GM18909 (cell line): ENCODE measurements at regions not wholly inside any gene's neighbourhood (a gene's known extent, or its start where the extent isn't known, plus 50 kb on each side); places are given as distances from the start of the nearest gene placed in this dataset.
"Not testable (repeated sequence)": the region's sequence is repeated elsewhere in the genome, so short reads cannot be mapped to it uniquely, and the experiment has no call there.

Experiments
- ATAC-seq: cut with Tn5 transposase; IDR thresholded peaks from one replicate; pipeline ENCODE4 v1.9.1; 2021; ENCODE audit warnings: mild to moderate bottlenecking; ENCODE audit not compliant: unreplicated experiment, poor library complexity

- no peak for ATAC-seq
Observed at GRCh38 chr12:18794000-18794399, 56.1 kb downstream of the CAPZA3 start.

DNA sequence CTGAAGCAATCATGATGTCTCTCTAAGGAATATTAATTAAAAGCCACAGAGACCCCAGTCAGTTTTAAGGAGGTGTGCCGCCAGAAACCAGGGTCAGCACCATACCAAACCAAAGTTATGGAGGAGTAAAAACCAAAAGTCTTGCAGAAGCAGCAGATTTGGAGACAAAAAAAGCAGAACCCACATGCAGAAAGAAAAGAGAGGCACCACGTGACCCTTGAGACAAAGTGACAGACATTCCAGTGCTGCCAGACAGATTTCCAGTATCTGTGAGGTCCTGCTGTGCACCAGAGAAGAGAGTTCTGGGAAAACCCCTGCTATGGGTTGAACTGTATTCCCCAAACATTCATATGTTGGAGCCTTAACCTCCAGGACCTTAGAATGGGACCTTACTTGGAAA lies 59.7 kb downstream of the CAPZA3 start:
- no peak for ATAC-seq

DNA sequence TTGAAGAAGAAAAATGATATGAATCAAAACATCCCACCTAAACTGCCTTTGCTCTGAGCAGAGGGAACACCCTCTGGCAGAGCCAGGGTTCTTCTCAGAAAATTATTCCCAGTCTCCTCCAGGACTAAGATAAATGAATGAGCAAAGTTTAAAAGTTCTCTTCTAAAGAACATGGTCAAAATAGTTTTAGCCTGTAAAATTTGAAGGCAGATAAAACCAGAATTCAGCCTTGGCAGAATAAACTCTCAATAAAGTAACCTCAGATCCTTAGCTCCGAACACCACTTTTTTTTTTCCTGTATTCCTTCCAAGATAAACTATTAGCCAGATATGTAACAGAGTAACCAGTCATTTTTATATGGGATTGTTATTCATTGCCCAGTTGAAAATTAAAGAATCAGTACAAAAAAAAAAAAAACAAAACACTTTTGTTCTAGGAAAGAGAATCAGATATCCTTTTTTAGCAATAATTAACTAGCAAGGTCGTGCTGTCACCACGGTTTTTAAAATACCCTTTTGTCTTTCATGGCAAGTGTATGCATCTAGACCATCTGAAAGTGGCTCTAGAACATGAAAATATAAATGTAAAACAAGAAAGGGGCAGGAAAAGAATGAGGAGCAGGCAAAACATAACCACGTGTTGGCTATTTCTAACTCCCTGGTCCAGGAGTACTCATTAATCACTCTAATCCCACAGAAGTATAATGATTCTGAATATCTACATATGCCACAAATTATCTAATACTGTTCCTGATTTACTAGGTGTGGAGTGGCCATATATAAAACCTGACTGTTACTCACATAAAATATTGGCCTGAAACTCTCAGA lies 60.8 kb downstream of the CAPZA3 start:
- no peak for ATAC-seq

DNA sequence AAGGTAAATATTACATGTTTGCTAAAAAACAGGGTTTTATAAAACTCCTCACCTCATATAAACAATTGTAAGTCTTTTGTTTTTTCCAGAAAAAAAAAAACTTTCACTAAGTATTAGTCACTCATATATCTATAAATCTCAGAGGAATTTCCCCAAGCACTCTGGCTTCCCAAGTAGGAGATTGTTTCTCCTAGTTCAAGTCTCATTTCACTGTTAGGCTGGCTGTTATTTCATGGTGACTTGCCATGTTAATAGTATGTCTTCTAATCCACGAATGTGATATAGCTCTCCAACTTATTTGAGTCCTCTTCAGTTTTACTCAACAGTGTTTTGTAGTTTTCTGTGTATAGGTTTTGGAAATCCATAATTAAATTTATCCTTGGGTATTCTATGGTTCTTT lies 61.6 kb downstream of the CAPZA3 start:
- no peak for ATAC-seq

DNA sequence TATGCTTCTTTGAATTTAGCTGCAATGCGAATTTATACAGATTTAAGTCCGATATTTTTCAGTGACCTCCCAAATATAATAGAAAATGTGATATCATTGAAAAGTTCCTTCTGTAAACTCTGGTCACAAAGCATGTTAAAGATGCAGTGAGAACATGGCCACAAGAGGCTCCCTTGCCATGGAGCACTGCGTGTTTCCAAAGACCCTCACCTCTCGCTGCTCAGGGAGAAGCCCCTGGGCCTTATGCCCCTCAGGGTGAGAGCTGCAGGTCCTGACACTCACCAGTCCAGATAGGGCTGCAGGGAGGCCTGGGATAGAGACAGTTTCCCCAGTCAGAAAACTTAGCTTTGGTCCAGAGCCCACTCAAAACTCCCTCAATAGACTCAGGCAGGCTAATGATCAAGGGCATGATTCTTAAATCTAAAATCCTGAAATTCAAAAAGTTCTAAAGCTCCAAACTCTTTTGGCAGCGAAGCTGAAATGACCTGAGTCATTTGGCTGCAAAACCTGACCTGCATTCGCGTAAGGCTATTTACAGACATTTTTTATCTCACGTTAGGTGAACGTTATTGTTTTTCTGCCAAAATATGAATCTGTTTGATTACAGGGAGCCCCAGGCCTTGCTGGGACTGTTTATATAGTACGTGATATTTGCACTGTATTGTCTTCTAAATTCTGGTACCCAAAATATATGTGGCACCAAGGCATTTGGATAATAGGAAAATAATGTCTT lies 67.8 kb downstream of the CAPZA3 start:
- ATAC-seq: no peak

- ATAC-seq: no peak
Observed at GRCh38 chr12:18807714-18808113, 69.8 kb downstream of the CAPZA3 start.

DNA sequence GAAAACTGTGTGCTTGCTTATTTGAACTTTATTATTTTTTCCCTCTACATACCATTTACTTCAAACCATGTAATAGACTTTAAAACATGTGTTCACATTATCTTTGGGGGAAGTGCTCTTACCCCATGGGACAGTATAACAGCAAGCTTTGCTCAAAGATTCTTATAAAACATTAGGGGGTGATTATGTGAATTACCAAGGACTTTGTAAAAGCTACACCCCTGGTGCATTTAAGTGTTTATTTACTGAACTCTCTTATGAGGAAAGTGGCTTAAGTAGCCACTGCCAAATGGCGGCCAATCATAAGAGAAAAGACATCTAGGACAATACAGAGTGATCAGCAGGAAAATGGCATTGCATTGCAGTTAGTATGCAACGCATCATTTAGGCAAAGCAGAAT lies 70.3 kb downstream of the CAPZA3 start:
- no peak for ATAC-seq

- no peak for ATAC-seq
Observed at GRCh38 chr12:18810537-18811253, 72.8 kb downstream of the CAPZA3 start.

DNA sequence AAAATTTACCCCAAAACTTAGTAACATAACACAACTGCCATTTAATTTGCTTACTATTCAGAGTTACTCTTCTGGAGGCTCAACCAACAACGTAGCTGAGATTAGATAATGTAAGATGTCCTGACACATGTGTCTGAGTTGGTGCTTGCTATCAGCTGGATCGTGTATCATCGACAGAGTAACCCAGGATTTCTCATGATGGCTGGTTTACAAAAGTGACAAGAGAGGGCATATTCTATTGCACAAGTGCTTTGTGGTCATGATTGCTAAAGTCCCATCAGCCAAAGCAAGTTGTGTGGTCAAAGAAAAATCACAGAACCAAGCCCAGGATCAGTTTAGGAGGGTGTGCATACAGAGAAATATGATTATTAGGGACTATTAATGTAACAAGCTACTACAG lies 73.4 kb downstream of the CAPZA3 start:
- ATAC-seq: no peak

DNA sequence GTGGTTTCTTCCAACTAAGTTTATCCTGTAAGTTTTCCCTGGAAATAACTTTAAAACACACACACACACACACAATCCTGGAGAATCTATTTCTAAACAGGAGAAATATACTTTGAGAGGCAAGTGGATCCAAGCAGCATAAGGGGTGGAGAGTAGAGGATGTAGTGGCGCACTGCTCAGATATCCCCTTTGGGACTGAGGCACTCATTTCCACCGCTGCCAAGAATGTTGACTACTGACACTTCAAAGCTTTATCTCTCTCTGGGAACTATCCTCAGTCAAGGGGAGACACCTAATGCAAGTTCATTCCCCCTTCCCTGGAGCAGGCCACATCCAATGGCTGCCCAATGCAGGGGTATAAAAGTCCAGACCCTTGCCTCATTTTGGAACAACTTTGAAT lies 75.8 kb downstream of the CAPZA3 start:
- no peak for ATAC-seq

GRCh38 chr12:18818579-18819268 lies 80.8 kb downstream of the CAPZA3 start:
- ATAC-seq: no peak

DNA sequence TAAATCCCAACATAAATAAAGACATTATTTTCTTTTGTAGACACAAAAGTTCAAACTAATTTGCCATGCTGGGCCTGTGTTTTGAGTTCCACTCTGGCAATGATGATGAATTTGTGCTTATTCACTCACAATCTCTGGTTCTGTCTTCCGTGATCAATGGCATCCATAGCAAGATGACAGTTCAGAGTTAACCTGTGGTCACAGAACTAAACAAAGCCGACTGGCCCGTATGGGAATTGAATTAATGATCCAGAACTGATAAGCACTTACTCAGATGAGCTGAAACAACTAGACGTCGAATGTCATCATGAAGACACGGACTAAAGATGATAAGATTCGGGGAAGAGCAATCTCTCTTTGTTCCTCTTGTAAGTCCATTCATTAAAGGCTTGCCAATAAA lies 81.6 kb downstream of the CAPZA3 start:
- ATAC-seq: no peak

DNA sequence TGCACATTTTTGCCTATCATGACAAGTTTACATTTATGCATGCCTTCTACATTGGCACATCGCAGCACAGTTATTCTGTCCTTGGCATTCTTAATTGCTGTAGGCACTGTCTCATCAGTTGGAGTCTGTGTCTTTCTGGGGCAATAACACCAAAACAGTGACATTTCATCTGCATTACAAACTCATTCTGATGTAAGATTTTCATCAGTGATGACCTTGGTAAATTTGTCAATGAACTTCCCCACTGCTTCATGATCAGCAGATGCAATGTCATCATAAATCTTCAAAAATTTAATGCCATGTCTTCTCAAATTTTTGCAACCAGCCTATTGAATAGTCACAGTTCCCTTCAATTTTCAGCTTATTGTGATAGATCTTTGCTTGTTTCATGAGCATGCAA lies 85.5 kb downstream of the CAPZA3 start:
- ATAC-seq: no peak

DNA sequence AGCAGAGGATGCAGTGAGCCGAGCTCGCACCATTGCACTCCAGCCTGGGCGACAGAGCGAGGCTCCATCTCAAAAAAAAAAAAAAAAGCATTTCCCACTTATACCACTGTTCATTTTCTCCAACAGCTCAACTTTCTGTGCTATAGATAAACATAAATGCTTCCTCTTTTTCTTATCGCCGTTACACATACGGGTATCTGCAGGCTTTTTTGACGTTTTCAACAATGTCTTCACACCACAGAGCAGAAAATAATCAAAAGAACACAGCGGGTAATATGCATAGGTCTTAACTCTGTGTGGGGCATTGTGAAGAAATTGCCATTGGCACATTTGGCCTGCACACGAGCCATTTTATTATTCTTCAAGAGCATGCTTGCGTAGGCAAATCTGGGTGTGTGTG lies 86.4 kb downstream of the CAPZA3 start:
- no peak for ATAC-seq

GRCh38 chr12:18825138-18825537 lies 87.2 kb downstream of the CAPZA3 start:
- ATAC-seq: no peak

- ATAC-seq: no peak
Observed at GRCh38 chr12:18827913-18828312, 90.0 kb downstream of the CAPZA3 start.

DNA sequence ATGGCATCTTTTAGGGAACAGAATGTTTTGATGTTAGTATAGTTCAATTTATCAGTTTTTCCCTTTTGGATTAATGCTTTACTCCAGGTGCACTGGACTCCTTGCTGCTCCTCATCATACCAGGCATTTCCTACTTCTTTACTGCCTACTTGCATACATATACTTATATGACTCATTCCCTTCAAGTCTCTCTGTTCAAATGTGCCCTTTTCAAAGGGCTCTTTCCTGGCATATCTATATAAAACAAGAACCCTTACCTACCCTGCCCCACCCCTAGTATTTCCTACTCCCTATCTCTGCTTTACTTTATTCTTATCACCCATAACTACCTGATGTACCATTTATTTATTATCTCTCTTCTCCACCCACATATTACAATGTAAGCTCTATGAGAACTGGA lies 90.6 kb downstream of the CAPZA3 start:
- no peak for ATAC-seq

GRCh38 chr12:18828987-18829386 lies 91.1 kb downstream of the CAPZA3 start:
- ATAC-seq: no peak

DNA sequence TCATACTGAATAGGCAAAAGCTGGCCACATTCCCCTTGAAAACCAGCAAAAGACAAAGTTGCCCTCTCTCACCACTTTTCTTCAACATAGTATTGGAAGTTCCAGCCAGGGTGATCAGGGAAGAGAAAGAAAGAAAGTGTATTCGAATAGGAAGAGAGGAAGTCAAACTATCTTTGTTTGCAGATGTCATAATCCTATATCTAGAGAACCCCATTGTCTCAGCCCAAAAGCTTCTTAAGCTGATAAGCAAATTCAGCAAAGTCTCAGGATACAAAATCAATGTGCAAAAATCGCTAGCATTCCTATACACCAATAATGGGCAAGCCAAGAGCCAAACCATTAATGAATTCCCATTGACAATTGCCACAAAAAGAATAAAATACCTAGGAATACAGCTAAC lies 95.0 kb downstream of the CAPZA3 start:
- ATAC-seq: not testable (repeated sequence)

GRCh38 chr12:18837025-18837424 lies 99.1 kb downstream of the CAPZA3 start:
- no peak for ATAC-seq

- ATAC-seq: no peak
Observed at GRCh38 chr12:18837505-18837904, 99.6 kb downstream of the CAPZA3 start.
